ENCODE measurements at regions not wholly inside any gene's neighbourhood (a gene's known extent, or its start where the extent isn't known, plus 50 kb on each side); places are given as distances from the start of the nearest gene placed in this dataset.

DNA sequence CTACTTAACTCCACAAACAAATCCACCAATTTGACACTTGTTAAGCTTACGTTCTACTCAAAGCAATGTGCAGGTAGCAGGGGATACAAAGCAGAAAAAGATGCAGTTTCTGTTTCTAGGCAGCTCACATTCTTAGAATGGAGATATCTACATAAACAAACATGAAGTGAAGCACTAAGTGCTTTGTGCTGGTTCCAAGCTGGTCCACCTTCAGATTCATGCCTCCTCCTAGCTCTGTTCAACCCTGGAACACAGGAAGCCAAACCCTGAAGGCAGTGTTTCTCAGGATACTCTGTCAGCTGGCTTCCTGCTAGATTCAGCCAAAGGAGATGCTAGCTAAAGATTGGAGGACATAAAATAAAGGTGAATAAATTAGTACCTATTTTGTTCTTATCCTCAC is 55.3 kb upstream of the NOL4 start:
- TF ChIP-seq, protein P1, sequence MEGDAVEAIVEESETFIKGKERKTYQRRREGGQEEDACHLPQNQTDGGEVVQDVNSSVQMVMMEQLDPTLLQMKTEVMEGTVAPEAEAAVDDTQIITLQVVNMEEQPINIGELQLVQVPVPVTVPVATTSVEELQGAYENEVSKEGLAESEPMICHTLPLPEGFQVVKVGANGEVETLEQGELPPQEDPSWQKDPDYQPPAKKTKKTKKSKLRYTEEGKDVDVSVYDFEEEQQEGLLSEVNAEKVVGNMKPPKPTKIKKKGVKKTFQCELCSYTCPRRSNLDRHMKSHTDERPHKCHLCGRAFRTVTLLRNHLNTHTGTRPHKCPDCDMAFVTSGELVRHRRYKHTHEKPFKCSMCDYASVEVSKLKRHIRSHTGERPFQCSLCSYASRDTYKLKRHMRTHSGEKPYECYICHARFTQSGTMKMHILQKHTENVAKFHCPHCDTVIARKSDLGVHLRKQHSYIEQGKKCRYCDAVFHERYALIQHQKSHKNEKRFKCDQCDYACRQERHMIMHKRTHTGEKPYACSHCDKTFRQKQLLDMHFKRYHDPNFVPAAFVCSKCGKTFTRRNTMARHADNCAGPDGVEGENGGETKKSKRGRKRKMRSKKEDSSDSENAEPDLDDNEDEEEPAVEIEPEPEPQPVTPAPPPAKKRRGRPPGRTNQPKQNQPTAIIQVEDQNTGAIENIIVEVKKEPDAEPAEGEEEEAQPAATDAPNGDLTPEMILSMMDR (IDR thresholded peaks at IDR 0.05), result no peak
- no peak for TF ChIP-seq EP300 (IDR thresholded peaks at IDR 0.05; ENCODE audit: low read depth)
- no peak for TF ChIP-seq POLR2AphosphoS5 (IDR thresholded peaks at IDR 0.05)
